Type B pancreatic cell (in vitro differentiated cells): ENCODE measurements at regions not wholly inside any gene's neighbourhood (a gene's known extent, or its start where the extent isn't known, plus 50 kb on each side); places are given as distances from the start of the nearest gene placed in this dataset.

Experiments used
- DNase-seq: peaks from one replicate; pipeline ENCODE4 v3.0.0; 2021; ENCODE audit warnings: mixed read lengths; ENCODE audit not compliant: unreplicated experiment; ENCODE audit errors: extremely low spot score
- H3K27ac Mint-ChIP-seq: 2 replicates; pipeline ENCODE4 v1.8.0; 2021; ENCODE audit warnings: mild to moderate bottlenecking, mixed read lengths
- H3K27me3 Mint-ChIP-seq: 2 replicates; pipeline ENCODE4 v1.8.0; 2021; ENCODE audit warnings: mixed read lengths
- H3K36me3 Mint-ChIP-seq: 2 replicates; pipeline ENCODE4 v1.8.0; 2021; ENCODE audit warnings: mixed read lengths
- H3K4me1 Mint-ChIP-seq: one replicate; pipeline ENCODE4 v1.8.0; 2021; ENCODE audit warnings: mixed read lengths; ENCODE audit not compliant: unreplicated experiment
- H3K4me3 Mint-ChIP-seq: 2 replicates; pipeline ENCODE4 v1.8.0; 2021; ENCODE audit warnings: mild to moderate bottlenecking, mixed read lengths
- H3K9me3 Mint-ChIP-seq: 2 replicates; pipeline ENCODE4 v1.8.0; 2021; ENCODE audit warnings: mixed read lengths
- TF ChIP-seq, protein P1 (sequence below): fragments of 200-600 bp; sonication (generic); conservative IDR thresholded peaks from 2 replicates; pipeline ENCODE4 v1.5.0; 2021; ENCODE audit warnings: antibody characterized with exemption, mild to moderate bottlenecking

DNA sequence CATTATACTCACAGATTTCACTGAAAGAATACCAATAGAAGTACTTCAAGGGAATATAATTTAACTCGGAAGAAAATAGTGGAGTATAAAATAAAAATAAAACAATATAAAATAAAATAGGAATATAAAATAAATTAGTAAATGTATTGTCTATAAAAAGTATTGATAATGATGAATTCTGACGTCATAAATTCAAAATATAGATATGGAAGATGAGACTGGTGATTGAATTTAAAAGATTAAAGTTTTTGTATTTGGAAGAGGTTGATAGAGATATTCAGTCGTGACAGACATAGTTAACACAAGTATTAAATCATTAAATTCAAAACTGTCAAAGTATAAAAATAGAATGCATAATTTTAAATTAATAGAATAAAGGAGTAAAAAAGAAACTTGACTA is 964.9 kb upstream of the C9orf72 start:
- H3K27ac Mint-ChIP-seq, result no peak overlapping the region
- TF ChIP-seq, protein P1, sequence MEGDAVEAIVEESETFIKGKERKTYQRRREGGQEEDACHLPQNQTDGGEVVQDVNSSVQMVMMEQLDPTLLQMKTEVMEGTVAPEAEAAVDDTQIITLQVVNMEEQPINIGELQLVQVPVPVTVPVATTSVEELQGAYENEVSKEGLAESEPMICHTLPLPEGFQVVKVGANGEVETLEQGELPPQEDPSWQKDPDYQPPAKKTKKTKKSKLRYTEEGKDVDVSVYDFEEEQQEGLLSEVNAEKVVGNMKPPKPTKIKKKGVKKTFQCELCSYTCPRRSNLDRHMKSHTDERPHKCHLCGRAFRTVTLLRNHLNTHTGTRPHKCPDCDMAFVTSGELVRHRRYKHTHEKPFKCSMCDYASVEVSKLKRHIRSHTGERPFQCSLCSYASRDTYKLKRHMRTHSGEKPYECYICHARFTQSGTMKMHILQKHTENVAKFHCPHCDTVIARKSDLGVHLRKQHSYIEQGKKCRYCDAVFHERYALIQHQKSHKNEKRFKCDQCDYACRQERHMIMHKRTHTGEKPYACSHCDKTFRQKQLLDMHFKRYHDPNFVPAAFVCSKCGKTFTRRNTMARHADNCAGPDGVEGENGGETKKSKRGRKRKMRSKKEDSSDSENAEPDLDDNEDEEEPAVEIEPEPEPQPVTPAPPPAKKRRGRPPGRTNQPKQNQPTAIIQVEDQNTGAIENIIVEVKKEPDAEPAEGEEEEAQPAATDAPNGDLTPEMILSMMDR, result no peak

DNA sequence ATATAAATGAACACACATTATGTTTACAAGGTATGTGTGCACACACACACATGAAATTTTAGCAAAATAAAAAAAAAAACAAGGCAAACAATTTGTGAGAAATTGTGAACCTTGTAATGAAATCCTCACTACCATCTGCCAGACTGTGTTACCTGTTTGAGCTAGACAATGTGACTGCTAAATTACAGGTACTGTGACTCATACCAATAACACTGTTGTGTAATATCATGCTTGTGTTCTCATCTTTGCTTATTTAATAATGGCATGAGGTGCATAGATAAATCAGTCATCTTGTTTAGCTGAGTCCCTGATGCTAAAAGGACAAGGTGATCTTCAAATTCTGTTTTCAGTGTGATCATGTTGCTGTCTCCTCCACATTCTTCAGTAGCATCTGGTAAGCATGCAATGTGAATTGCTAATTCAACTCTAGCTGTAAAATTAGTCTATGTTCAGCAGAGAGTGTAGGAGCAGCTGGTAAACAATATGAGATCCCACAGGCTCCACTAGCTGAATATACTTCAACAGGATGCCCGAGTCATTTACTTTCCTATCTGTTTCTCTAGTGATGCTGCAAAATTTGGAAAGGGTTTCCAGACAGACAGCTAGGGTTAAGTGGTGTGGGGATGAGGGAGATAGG is 966.3 kb upstream of the C9orf72 start:
- TF ChIP-seq, protein P1, result no peak

More for the DNA sequence above, 964.9 kb upstream of the C9orf72 start:
- Mint-ChIP-seq H3K4me1 (no peaks in the 10 kb centered on the region), H3K27me3 (no peaks in the 10 kb centered on the region), H3K4me3 (no peak overlapping the region), H3K9me3 (no peaks in the 10 kb centered on the region), H3K36me3 (no peaks in the 10 kb centered on the region)
- DNase-seq, result no peak

DNA sequence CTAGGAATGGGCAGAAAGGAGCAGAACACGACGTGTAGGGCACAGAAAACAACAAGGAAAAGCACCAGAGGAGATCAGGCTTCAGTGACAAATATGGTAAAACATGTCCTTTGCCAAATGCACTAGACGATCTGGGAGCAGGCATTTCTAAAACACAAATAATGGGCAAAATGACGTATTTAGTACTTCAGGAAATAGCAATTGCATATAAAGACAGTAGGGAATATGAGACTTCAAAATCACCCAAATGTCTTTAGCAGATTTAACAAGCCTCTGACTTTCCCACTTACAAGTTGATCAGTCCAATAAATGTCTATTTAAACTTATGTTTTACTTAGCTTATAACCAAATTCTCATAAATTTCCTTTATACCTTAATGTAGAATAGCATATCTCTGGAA is 969.6 kb upstream of the C9orf72 start:
- Mint-ChIP-seq H3K4me3 (no peak overlapping the region), H3K36me3 (no peaks in the 10 kb centered on the region), H3K27me3 (no peaks in the 10 kb centered on the region), H3K9me3 (no peaks in the 10 kb centered on the region), H3K27ac (no peak overlapping the region), H3K4me1 (no peaks in the 10 kb centered on the region)
- DNase-seq, result no peak
- TF ChIP-seq, protein P1, result no peak

More for the DNA sequence above, 966.3 kb upstream of the C9orf72 start:
- DNase-seq, result no peak
- Mint-ChIP-seq H3K9me3 (no peaks in the 10 kb centered on the region), H3K36me3 (no peaks in the 10 kb centered on the region), H3K4me3 (no peak overlapping the region), H3K4me1 (no peaks in the 10 kb centered on the region), H3K27ac (no peak overlapping the region), H3K27me3 (no peaks in the 10 kb centered on the region)

DNA sequence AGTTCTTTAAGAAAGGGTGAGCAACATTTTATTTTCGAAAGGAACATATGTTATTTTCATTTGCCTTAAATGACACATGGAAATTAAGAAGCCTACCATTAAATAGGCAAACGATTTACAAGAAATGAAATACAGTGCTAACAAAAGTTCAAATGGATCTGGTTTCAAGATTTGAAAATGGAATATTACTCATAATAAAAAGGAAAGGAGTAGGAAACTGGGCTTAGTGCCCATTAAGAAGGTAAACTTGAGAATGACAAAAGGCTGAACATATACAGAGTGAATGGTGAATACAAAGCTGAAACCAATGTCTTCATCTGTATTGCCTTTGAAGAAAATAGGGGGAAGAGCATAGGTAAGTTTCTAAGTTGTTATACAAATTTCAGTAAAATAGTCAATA is 974.2 kb upstream of the C9orf72 start:
- Mint-ChIP-seq H3K4me1 (no peaks in the 10 kb centered on the region), H3K36me3 (no peaks in the 10 kb centered on the region), H3K27ac (no peak overlapping the region), H3K9me3 (no peaks in the 10 kb centered on the region), H3K4me3 (no peak overlapping the region), H3K27me3 (no peaks in the 10 kb centered on the region)
- DNase-seq, result no peak
- TF ChIP-seq, protein P1, result no peak

DNA sequence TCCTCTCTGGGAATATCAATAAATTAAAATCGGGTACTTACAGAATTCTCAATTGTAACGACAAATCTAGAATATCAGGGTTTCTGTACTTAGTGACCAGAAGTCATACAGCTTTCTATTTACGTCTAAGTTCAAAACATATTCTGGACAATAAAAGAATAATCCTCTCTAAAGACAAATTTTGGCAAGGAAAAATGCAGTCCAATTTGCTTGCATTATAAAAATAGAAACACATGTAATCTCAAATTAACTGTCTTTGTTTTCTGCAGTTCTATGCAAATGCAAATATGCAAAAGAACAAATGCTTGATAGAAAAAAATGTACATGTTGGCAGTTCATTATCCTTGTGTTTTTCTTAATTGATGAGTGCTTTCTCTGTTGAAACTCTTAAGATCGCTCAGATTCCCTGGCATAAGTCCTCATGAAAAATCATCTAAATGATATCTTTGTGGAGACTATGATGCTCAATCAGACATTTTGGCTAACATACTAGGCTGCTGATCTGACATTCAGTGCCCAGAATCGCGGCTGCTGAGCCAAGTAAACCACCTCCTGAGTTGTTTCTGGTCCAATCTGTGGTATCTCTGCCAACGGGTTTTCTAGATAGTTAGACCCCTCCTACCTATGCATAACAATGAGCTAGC is 990.1 kb upstream of the C9orf72 start:
- DNase-seq, result no peak
- Mint-ChIP-seq H3K36me3 (no peaks in the 10 kb centered on the region), H3K27me3 (no peaks in the 10 kb centered on the region), H3K27ac (no peak overlapping the region), H3K9me3 (no peaks in the 10 kb centered on the region), H3K4me3 (no peak overlapping the region), H3K4me1 (no peaks in the 10 kb centered on the region)
- TF ChIP-seq, protein P1, result no peak
